Smooth muscle cell of the brain vasculature (primary cell): ENCODE measurements at regions not wholly inside any gene's neighbourhood (a gene's known extent, or its start where the extent isn't known, plus 50 kb on each side); places are given as distances from the start of the nearest gene placed in this dataset.
"Not testable (repeated sequence)": the region's sequence is repeated elsewhere in the genome, so short reads cannot be mapped to it uniquely, and the experiment has no call there.

Experiments used
- DNase-seq: peaks from one replicate; pipeline ENCODE4 v3.0.0-alpha.2; 2012; ENCODE audit warnings: low read depth, low spot score

DNA sequence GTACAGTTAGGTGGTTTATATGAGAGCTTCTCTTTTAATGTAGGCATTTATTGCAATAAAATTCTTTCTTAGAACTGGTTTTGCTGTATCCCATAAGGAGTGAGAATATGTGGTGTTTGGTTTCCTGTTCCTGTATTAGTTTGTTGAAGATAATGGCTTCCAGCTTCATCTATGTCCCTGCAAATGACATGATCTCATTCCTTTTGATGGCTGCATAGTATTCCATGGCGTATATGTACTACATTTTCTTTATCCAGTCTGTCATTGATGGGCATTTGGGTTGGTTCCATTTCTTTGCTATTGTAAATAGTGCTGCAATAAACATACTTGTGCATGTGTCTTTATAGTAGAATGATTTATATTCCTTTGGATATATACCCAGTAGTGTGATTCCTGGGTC is 106.7 kb upstream of the IRS4 start:
- not testable (repeated sequence) for DNase-seq

GRCh38 chrX:108833993-108834392 is 97.6 kb upstream of the IRS4 start:
- no peak for DNase-seq

GRCh38 chrX:108811891-108812290 is 75.5 kb upstream of the IRS4 start:
- no peak for DNase-seq

DNA sequence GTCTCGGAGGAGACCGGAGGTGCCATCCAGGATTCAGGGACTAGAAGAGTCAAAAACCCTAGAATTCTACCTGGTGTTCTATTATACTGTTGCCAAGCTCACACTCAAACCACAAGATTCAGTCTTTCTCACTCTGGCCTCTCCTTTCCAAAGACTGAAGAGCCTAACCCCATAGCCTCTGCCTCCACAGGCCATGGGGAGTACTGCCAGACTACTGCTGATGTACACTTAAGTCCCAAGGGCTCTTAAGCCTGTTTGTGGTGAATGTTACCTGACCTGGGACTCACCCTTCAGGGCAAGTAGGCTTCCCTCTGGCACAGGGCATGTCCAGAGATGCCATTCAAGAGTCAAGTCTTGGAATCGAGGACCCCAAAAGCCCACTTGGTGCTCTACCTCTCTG is 58.9 kb upstream of the IRS4 start:
- DNase-seq: no peak
